ENCODE measurements at regions not wholly inside any gene's neighbourhood (a gene's known extent, or its start where the extent isn't known, plus 50 kb on each side); places are given as distances from the start of the nearest gene placed in this dataset.

- TF ChIP-seq GATA2 (IDR thresholded peaks at IDR 0.05; ENCODE audit: low read depth, low read length) (no peak), GATA3 (IDR thresholded peaks at IDR 0.05; ENCODE audit: low read depth, low read length) (no peak)
Measured at GRCh38 chr2:47658646-47659320, 88.0 kb upstream of the KCNK12 start.

Measured in SH-SY5Y (cell line).